ENCODE measurements at regions not wholly inside any gene's neighbourhood (a gene's known extent, or its start where the extent isn't known, plus 50 kb on each side); places are given as distances from the start of the nearest gene placed in this dataset.

DNA sequence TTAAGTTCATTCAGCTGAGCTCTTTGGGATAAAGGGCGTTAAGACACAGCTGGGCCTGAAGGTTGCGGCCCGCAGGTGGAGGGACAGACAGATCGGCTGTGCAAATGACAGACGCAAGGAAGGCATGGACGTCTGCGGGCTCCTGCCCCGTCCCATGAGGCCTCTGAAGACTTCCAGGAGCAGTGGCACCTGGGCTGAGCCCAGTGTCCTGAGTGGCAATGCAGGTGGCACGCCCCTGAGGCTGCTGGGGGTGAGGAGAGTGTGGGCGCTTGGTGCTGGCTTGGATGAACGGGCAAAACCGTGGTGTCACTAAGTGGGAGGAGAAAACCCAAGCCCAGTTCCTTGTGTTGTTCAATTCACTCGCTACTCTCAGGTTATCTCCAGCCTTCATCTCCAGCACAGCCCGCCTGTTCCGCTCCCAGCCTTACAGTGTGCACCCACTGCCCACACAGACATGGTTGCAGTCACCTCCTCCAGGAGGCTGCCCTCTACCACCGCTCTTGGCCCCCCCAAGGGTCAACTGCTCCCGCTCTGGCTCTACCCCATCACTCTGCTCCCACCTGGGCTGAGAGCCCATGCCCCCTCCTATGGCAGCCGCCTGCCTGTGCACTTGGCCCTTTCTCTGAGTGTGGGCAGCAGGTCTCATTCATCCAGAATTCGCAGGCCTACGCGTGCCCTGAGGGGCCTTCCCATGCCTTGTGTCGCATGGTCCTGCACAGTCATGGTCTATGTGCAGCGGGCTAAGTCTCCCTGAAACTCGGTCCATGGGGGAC, 50.3 kb downstream of the PTGR3 start:
- H3K9ac ChIP-seq (ENCODE audit: low read length) = no peak overlapping the region
- WGBS (ENCODE audit: extremely low coverage, insufficient coverage, insufficient read length) = no CpG with 5 or more reads among the region's 24 CpGs
- H3K18ac ChIP-seq (ENCODE audit: low read length) = no peak overlapping the region

DNA sequence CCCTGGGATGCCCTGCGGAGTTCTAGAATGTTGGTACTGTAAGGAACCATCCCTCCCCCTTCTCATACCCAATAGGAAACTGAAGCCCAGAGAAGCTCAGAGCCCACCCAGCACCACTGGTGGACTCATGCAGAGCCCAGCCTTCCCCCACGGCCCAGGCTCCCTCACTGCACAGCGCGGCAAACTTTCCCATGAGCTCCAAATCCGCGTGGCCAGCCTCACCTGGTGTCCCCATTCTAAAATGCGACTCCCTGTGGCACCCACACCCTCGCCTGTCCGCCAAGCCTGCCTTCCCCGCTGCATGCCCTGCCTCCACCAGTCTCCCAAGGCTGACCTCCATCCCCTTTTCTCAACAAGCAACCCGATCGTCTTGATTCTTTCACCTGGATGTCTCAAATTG, 51.1 kb downstream of the PTGR3 start:
- no peak overlapping the region for H4K91ac ChIP-seq (ENCODE audit: low read depth, low read length)
- H3K4me1 ChIP-seq (ENCODE audit: control insufficient read depth in 1 of 2, insufficient read depth in 2 of 2, low read length in 2 of 2) = no peaks in the 10 kb centered on the region
- H2AK5ac ChIP-seq (ENCODE audit: low read length) = no peak overlapping the region
- no peaks in the 10 kb centered on the region for H3K27me3 ChIP-seq (ENCODE audit: insufficient read depth, low read length)
- no peak overlapping the region for H2BK120ac ChIP-seq (ENCODE audit: insufficient read depth, low read length, poor library complexity)
- DNase-seq = no peak
- peaks cover 11% of the 10 kb centered on the region for H3K9me3 ChIP-seq (ENCODE audit: insufficient read depth, low read depth, low read length)
- no peak overlapping the region for H4K12ac ChIP-seq (ENCODE audit: low read depth, low read length)
- no peaks in the 10 kb centered on the region for H3K79me1 ChIP-seq (ENCODE audit: low read length)
- no peak overlapping the region for H4K8ac ChIP-seq (ENCODE audit: low read depth, low read length)
- H3K14ac ChIP-seq (ENCODE audit: low read length) = no peak overlapping the region
- no peak overlapping the region for H3K4ac ChIP-seq (ENCODE audit: low read depth, low read length)
- H3K4me3 ChIP-seq (ENCODE audit: low read depth, low read length) = no peak overlapping the region
- H3K36me3 ChIP-seq (ENCODE audit: control insufficient read depth in 1 of 2, insufficient read depth in 2 of 2, low read length in 2 of 2) = no peaks in the 10 kb centered on the region
- no CpG with 5 or more reads among the region's 12 CpGs for WGBS (ENCODE audit: extremely low coverage, insufficient coverage, insufficient read length)
- H2BK12ac ChIP-seq (ENCODE audit: low read length) = no peak overlapping the region
- H3K27ac ChIP-seq (ENCODE audit: low read depth, low read length) = no peak overlapping the region
- H3K23ac ChIP-seq (ENCODE audit: low read length) = no peak overlapping the region
- H3K4me2 ChIP-seq (ENCODE audit: low read length) = no peak overlapping the region
- no peaks in the 10 kb centered on the region for H3K79me2 ChIP-seq (ENCODE audit: control insufficient read depth, insufficient read depth, low read length, poor library complexity)
- H2BK5ac ChIP-seq (ENCODE audit: low read depth, low read length, poor library complexity) = no peak overlapping the region
- no peak overlapping the region for H3K18ac ChIP-seq (ENCODE audit: low read length)
- no peak overlapping the region for H3K9ac ChIP-seq (ENCODE audit: low read length)
- H2AFZ ChIP-seq (ENCODE audit: insufficient read depth, low read length, poor library complexity) = no peak overlapping the region

More for the DNA sequence above, 50.3 kb downstream of the PTGR3 start:
- no peaks in the 10 kb centered on the region for H3K79me1 ChIP-seq (ENCODE audit: low read length)
- H3K9me3 ChIP-seq (ENCODE audit: insufficient read depth, low read depth, low read length) = peaks cover 11% of the 10 kb centered on the region
- no peak overlapping the region for H2AK5ac ChIP-seq (ENCODE audit: low read length)
- no peaks in the 10 kb centered on the region for H3K27me3 ChIP-seq (ENCODE audit: insufficient read depth, low read length)
- no peaks in the 10 kb centered on the region for H3K36me3 ChIP-seq (ENCODE audit: control insufficient read depth in 1 of 2, insufficient read depth in 2 of 2, low read length in 2 of 2)
- no peak overlapping the region for H2AFZ ChIP-seq (ENCODE audit: insufficient read depth, low read length, poor library complexity)
- H3K4me3 ChIP-seq (ENCODE audit: low read depth, low read length) = peak overlapping the region; percentile 11
- H3K14ac ChIP-seq (ENCODE audit: low read length) = no peak overlapping the region
- H2BK120ac ChIP-seq (ENCODE audit: insufficient read depth, low read length, poor library complexity) = no peak overlapping the region
- H4K12ac ChIP-seq (ENCODE audit: low read depth, low read length) = no peak overlapping the region
- no peaks in the 10 kb centered on the region for H3K4me1 ChIP-seq (ENCODE audit: control insufficient read depth in 1 of 2, insufficient read depth in 2 of 2, low read length in 2 of 2)
- H4K91ac ChIP-seq (ENCODE audit: low read depth, low read length) = no peak overlapping the region
- H3K27ac ChIP-seq (ENCODE audit: low read depth, low read length) = no peak overlapping the region
- DNase-seq = no peak
- H2BK12ac ChIP-seq (ENCODE audit: low read length) = no peak overlapping the region
- H2BK5ac ChIP-seq (ENCODE audit: low read depth, low read length, poor library complexity) = no peak overlapping the region
- H3K23ac ChIP-seq (ENCODE audit: low read length) = no peak overlapping the region
- no peak overlapping the region for H3K4me2 ChIP-seq (ENCODE audit: low read length)
- no peaks in the 10 kb centered on the region for H3K79me2 ChIP-seq (ENCODE audit: control insufficient read depth, insufficient read depth, low read length, poor library complexity)
- no peak overlapping the region for H4K8ac ChIP-seq (ENCODE audit: low read depth, low read length)
- H3K4ac ChIP-seq (ENCODE audit: low read depth, low read length) = no peak overlapping the region

DNA sequence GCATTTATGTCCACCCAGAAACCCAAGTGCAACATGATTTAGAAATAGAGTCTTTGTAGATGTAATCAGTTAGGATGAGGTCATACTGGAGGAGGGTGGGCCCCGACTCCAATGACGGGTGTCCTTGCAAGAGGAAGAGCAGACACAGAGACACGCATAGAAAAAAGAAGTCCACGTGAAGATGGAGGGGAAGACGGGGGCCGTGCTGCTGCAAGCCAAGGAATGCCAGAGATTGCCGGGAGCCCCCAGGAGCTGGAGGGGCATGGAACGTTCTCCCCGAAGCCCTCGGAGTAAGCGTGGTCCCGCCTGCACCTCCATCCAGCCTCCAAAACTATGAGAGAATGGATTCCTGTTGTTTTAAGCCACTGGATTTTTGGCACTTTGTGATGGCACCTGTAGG, 51.6 kb downstream of the PTGR3 start:
- Histone ChIP-seq H3K9me3 (ENCODE audit: insufficient read depth, low read depth, low read length) (peaks cover 11% of the 10 kb centered on the region), H2AFZ (ENCODE audit: insufficient read depth, low read length, poor library complexity) (no peak overlapping the region), H3K79me1 (ENCODE audit: low read length) (no peaks in the 10 kb centered on the region), H4K8ac (ENCODE audit: low read depth, low read length) (no peak overlapping the region), H3K27ac (ENCODE audit: low read depth, low read length) (no peak overlapping the region), H3K14ac (ENCODE audit: low read length) (no peak overlapping the region), H3K4me3 (ENCODE audit: low read depth, low read length) (no peak overlapping the region), H3K23ac (ENCODE audit: low read length) (no peak overlapping the region), H2BK12ac (ENCODE audit: low read length) (no peak overlapping the region), H2BK120ac (ENCODE audit: insufficient read depth, low read length, poor library complexity) (no peak overlapping the region), H2AK5ac (ENCODE audit: low read length) (no peak overlapping the region), H2BK5ac (ENCODE audit: low read depth, low read length, poor library complexity) (no peak overlapping the region), H3K4me1 (ENCODE audit: control insufficient read depth in 1 of 2, insufficient read depth in 2 of 2, low read length in 2 of 2) (no peaks in the 10 kb centered on the region), H4K91ac (ENCODE audit: low read depth, low read length) (no peak overlapping the region), H3K36me3 (ENCODE audit: control insufficient read depth in 1 of 2, insufficient read depth in 2 of 2, low read length in 2 of 2) (no peaks in the 10 kb centered on the region), H3K27me3 (ENCODE audit: insufficient read depth, low read length) (no peaks in the 10 kb centered on the region), H3K9ac (ENCODE audit: low read length) (no peak overlapping the region), H3K79me2 (ENCODE audit: control insufficient read depth, insufficient read depth, low read length, poor library complexity) (no peaks in the 10 kb centered on the region), H3K4ac (ENCODE audit: low read depth, low read length) (no peak overlapping the region), H3K4me2 (ENCODE audit: low read length) (no peak overlapping the region), H4K12ac (ENCODE audit: low read depth, low read length) (no peak overlapping the region), H3K18ac (ENCODE audit: low read length) (no peak overlapping the region)
- no peak for DNase-seq
- WGBS (ENCODE audit: extremely low coverage, insufficient coverage, insufficient read length) = no CpG with 5 or more reads among the region's 12 CpGs

DNA sequence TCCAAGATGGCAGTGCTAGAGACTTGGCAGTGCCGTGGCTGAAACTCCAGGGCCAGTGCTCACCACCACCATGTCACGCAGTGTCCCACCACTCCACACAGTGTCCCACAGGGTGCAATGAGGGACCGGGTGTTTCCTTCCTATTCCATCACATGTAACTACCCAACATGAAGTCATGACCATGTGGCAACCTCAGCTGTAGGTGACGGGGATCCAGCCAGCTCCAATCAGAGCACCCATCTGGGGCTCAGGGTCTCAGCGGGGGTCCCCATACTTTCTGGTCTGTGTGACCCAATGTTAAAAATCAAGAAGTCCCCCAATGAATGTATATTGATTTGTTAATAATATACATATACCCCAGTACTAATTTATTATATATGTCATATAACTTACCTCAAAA, 52.1 kb downstream of the PTGR3 start:
- H2AK5ac ChIP-seq (ENCODE audit: low read length) = no peak overlapping the region
- H4K91ac ChIP-seq (ENCODE audit: low read depth, low read length) = no peak overlapping the region
- no peak overlapping the region for H2BK120ac ChIP-seq (ENCODE audit: insufficient read depth, low read length, poor library complexity)
- H3K27ac ChIP-seq (ENCODE audit: low read depth, low read length) = no peak overlapping the region
- WGBS (ENCODE audit: extremely low coverage, insufficient coverage, insufficient read length) = no CpG with 5 or more reads among the region's 5 CpGs
- no peak overlapping the region for H3K4ac ChIP-seq (ENCODE audit: low read depth, low read length)
- H4K12ac ChIP-seq (ENCODE audit: low read depth, low read length) = no peak overlapping the region
- H3K4me2 ChIP-seq (ENCODE audit: low read length) = no peak overlapping the region
- H3K36me3 ChIP-seq (ENCODE audit: control insufficient read depth in 1 of 2, insufficient read depth in 2 of 2, low read length in 2 of 2) = no peaks in the 10 kb centered on the region
- H3K4me3 ChIP-seq (ENCODE audit: low read depth, low read length) = no peak overlapping the region
- H3K27me3 ChIP-seq (ENCODE audit: insufficient read depth, low read length) = no peaks in the 10 kb centered on the region
- H3K79me2 ChIP-seq (ENCODE audit: control insufficient read depth, insufficient read depth, low read length, poor library complexity) = no peaks in the 10 kb centered on the region
- H2BK5ac ChIP-seq (ENCODE audit: low read depth, low read length, poor library complexity) = no peak overlapping the region
- no peak overlapping the region for H2BK12ac ChIP-seq (ENCODE audit: low read length)
- H3K4me1 ChIP-seq (ENCODE audit: control insufficient read depth in 1 of 2, insufficient read depth in 2 of 2, low read length in 2 of 2) = no peaks in the 10 kb centered on the region
- no peak overlapping the region for H3K14ac ChIP-seq (ENCODE audit: low read length)
- peaks cover 11% of the 10 kb centered on the region for H3K9me3 ChIP-seq (ENCODE audit: insufficient read depth, low read depth, low read length)
- H3K23ac ChIP-seq (ENCODE audit: low read length) = no peak overlapping the region
- H3K18ac ChIP-seq (ENCODE audit: low read length) = no peak overlapping the region
- DNase-seq = no peak
- no peak overlapping the region for H4K8ac ChIP-seq (ENCODE audit: low read depth, low read length)
- H2AFZ ChIP-seq (ENCODE audit: insufficient read depth, low read length, poor library complexity) = no peak overlapping the region
- H3K79me1 ChIP-seq (ENCODE audit: low read length) = no peaks in the 10 kb centered on the region
- H3K9ac ChIP-seq (ENCODE audit: low read length) = no peak overlapping the region

Data from trophoblast cell (in vitro differentiated cells and primary cell).